ENCODE measurements at regions not wholly inside any gene's neighbourhood (a gene's known extent, or its start where the extent isn't known, plus 50 kb on each side); places are given as distances from the start of the nearest gene placed in this dataset.

- DNase-seq, result no peak
Measured at GRCh38 chr12:27180906-27181505, 63.1 kb upstream of the STK38L start.

GRCh38 chr12:27183342-27183741 lies 60.7 kb upstream of the STK38L start:
- DNase-seq, result no peak

GRCh38 chr12:27185234-27186021 lies 58.7 kb upstream of the STK38L start:
- peak; percentile 46 for DNase-seq

GRCh38 chr12:27186022-27186839 lies 57.9 kb upstream of the STK38L start:
- no peak for DNase-seq

- DNase-seq, result no peak
Measured at GRCh38 chr12:27187697-27188096, 56.4 kb upstream of the STK38L start.

GRCh38 chr12:27190761-27191160 lies 53.3 kb upstream of the STK38L start:
- DNase-seq, result no peak

GRCh38 chr12:27191531-27191930 lies 52.6 kb upstream of the STK38L start:
- no peak for DNase-seq

- no peak for DNase-seq
Measured at GRCh38 chr12:27192118-27192802, 51.8 kb upstream of the STK38L start.

- no peak for DNase-seq
Measured at GRCh38 chr12:27193106-27193505, 51.0 kb upstream of the STK38L start.

- DNase-seq, result no peak
Measured at GRCh38 chr12:27193854-27194544, 50.1 kb upstream of the STK38L start.

Data from stimulated activated CD8-positive, alpha-beta memory T cell treated with anti-CD3 and anti-CD28 coated beads, Interleukin-4, amount 100 ng/mL, for 48 hours (primary cell).